Cardiac muscle cell (in vitro differentiated cells and primary cell): ENCODE measurements at regions not wholly inside any gene's neighbourhood (a gene's known extent, or its start where the extent isn't known, plus 50 kb on each side); places are given as distances from the start of the nearest gene placed in this dataset.

Experiments
- DNase-seq, 2 donors: peaks; one replicate each; pipeline versions ENCODE4 v3.0.0 to v3.0.0-alpha.2; 2010 to 2017; ENCODE audit warnings: low read depth in 1 of 2, low spot score in 1 of 2
- H3K27ac ChIP-seq: fragments of 200-600 bp; sonication (generic); 2 replicates; pipeline ENCODE4 v1.5.1; 2016
- H3K27me3 ChIP-seq: fragments of 200-600 bp; sonication (generic); 2 replicates; pipeline ENCODE4 v1.6.0; 2016; ENCODE audit warnings: control low read depth
- H3K36me3 ChIP-seq: fragments of 200-600 bp; sonication (generic); 2 replicates; pipeline ENCODE4 v1.5.1; 2016; ENCODE audit warnings: control low read depth
- H3K4me1 ChIP-seq: fragments of 200-600 bp; sonication (generic); 2 replicates; pipeline ENCODE4 v1.8.1; 2017; ENCODE audit warnings: low read depth, mild to moderate bottlenecking, mixed run types
- H3K4me3 ChIP-seq: fragments of 200-600 bp; sonication (generic); 2 replicates; pipeline ENCODE4 v1.5.1; 2016; ENCODE audit warnings: mild to moderate bottlenecking
- H3K9me3 ChIP-seq: fragments of 200-600 bp; sonication (generic); 2 replicates; pipeline ENCODE4 v1.5.1; 2017; ENCODE audit warnings: low read depth, mild to moderate bottlenecking, control low read depth
- TF ChIP-seq, protein P1 (sequence below): IDR thresholded peaks from 2 replicates; pipeline ENCODE4 v1.5.1; 2012; ENCODE audit warnings: low read depth, mild to moderate bottlenecking, low read length

DNA sequence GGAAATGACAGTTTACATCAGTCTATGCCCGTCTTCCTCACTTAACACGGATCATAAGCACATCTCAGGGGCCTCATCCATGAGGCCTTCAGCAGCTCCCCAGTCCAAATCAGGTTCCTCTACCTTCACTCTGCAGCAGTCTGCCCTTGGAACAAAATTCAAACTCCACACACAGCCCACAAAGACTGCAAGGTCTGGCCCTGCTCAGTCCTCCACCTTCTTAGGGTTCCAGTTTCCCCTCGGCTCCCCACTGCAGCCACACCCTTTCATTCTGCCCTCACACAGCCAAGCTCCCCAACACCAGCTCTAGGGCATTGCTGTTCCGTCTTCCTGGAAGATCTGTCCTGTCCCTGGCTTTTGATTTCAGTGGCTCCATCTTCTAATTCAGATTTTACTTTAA is 95.2 kb upstream of the IQSEC1 start:
- DNase-seq, result no peak
- H3K4me3 ChIP-seq, result no peak overlapping the region
- TF ChIP-seq, protein P1, sequence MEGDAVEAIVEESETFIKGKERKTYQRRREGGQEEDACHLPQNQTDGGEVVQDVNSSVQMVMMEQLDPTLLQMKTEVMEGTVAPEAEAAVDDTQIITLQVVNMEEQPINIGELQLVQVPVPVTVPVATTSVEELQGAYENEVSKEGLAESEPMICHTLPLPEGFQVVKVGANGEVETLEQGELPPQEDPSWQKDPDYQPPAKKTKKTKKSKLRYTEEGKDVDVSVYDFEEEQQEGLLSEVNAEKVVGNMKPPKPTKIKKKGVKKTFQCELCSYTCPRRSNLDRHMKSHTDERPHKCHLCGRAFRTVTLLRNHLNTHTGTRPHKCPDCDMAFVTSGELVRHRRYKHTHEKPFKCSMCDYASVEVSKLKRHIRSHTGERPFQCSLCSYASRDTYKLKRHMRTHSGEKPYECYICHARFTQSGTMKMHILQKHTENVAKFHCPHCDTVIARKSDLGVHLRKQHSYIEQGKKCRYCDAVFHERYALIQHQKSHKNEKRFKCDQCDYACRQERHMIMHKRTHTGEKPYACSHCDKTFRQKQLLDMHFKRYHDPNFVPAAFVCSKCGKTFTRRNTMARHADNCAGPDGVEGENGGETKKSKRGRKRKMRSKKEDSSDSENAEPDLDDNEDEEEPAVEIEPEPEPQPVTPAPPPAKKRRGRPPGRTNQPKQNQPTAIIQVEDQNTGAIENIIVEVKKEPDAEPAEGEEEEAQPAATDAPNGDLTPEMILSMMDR, result no peak
- no peaks in the 10 kb centered on the region for H3K27me3 ChIP-seq
- H3K27ac ChIP-seq, result no peak overlapping the region
- no peaks in the 10 kb centered on the region for H3K36me3 ChIP-seq
- H3K9me3 ChIP-seq, result no peaks in the 10 kb centered on the region
- no peaks in the 10 kb centered on the region for H3K4me1 ChIP-seq

DNA sequence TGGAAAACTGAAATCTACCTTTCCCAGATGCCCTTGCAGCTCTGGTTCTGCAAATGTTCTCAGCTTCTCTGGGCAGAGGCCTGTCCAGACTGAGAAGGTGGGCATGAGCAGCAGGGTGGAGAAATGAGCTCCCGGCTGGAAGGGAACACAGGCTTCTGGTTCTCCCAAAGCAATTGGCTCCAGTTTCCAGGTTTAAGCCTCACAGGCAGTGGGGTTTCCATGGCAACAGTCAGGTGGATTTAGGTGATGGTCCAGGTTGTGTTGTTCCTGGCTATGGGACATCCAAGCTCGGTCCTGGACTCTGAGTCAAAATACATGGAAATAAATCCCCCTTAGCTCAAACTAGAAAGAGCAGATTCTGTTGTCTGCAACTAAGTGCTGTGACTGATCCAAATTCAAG is 94.6 kb upstream of the IQSEC1 start:
- Histone ChIP-seq H3K36me3 (no peaks in the 10 kb centered on the region), H3K27ac (no peak overlapping the region), H3K4me1 (no peaks in the 10 kb centered on the region), H3K27me3 (no peaks in the 10 kb centered on the region), H3K4me3 (no peak overlapping the region), H3K9me3 (no peaks in the 10 kb centered on the region)
- TF ChIP-seq, protein P1, result no peak
- DNase-seq, result no peak

DNA sequence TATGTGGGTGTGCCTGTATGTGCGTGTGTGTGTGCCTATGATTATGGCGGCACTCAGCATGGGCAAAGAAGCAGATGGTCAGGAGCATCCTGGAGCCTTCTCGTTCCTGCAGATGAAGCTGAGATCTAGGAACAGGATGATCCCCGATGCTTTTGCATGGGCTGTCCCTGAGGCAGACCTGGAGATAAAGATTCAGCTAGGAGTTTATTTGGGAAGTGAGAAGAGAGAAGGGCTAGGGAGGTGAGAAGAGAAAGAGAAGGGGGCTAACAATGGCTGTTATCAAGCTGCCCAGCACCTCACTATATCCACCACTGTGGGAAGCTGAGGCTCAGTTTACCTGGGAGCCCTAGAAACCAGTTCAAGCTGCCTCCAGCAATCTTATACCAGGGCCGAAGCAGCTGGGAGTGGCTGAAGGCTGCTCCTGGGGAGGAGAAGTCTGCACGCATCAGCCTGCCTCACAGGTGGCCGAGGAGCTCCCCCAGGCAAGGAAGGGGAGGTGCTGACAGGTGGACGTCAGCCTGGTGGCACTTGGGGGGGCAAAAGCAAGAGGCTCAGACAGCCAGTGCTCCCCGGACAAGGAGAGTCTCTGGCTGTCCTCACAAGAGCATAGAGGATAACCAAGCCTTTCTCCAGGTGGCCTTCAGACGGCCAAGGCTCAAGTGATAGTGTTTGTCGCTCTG is 94.0 kb upstream of the IQSEC1 start:
- no peak for DNase-seq
- H3K36me3 ChIP-seq, result no peaks in the 10 kb centered on the region
- H3K27ac ChIP-seq, result no peak overlapping the region
- no peak overlapping the region for H3K4me3 ChIP-seq
- TF ChIP-seq, protein P1, result no peak
- no peaks in the 10 kb centered on the region for H3K4me1 ChIP-seq
- no peaks in the 10 kb centered on the region for H3K9me3 ChIP-seq
- H3K27me3 ChIP-seq, result no peaks in the 10 kb centered on the region

DNA sequence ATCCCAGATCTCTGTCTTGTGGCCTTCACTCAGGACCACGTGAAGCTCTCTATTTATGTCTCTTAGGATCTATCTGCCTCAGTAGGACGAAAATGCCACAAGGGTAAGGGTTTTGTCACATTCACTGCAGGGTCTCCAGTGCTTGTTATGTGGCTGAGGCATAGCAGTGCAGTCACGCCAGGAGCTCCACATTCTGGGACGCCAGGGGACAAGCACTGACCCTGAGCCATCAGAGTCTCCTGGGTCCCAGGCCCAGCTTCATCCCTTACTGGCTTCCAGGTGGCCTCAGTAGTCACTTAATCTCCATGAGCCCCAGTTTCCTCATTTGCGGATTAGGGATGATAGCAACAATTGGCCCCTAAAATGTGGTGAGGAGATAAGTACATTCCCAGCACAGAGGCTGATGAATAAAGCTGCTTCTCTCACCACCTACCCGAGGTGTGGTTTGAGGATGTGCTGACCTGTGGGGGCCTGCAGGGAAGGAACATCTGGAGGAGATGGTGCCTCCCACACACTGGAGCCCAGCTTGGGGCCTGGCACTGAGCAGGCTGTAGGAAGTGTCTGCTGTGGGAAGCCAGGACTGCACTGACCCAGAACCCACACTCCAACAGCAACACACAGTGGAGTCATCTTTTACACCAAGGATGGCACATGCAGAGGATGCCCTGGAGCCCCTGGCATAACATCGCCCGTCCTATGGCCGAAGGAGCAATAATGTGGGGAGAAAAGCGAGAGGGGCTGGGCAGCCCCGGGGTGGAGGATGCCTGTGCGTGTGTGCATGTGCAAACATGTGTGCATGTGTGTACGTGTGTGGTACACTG is 93.2 kb upstream of the IQSEC1 start:
- Histone ChIP-seq H3K4me1 (no peaks in the 10 kb centered on the region), H3K4me3 (no peak overlapping the region), H3K9me3 (no peaks in the 10 kb centered on the region), H3K36me3 (no peaks in the 10 kb centered on the region), H3K27ac (no peak overlapping the region), H3K27me3 (no peaks in the 10 kb centered on the region)
- TF ChIP-seq, protein P1, result no peak
- no peak for DNase-seq

DNA sequence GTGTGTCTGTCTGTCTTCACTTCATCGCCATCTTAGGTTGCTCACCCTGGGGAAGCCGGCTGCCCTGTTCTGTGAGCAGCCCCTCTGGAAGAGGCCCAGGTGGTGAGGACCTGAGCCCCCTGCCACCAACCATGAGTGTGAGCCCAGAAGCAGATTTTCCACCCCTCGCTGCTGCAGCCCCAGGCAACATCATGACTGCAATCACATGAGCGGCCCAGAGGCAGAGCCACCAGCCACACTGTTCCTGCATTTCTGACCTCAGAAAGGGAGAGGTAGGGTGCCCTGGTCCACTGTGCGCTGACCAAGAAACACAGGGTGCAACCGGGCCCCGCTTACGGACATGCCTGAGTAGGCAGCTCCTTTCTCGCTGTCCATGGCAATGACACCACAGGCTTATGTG is 92.3 kb upstream of the IQSEC1 start:
- Histone ChIP-seq H3K4me1 (no peaks in the 10 kb centered on the region), H3K36me3 (no peaks in the 10 kb centered on the region), H3K4me3 (no peak overlapping the region), H3K9me3 (no peaks in the 10 kb centered on the region), H3K27me3 (no peaks in the 10 kb centered on the region), H3K27ac (no peak overlapping the region)
- TF ChIP-seq, protein P1, result no peak
- DNase-seq, result no peak
